ENCODE measurements at regions not wholly inside any gene's neighbourhood (a gene's known extent, or its start where the extent isn't known, plus 50 kb on each side); places are given as distances from the start of the nearest gene placed in this dataset.

DNA sequence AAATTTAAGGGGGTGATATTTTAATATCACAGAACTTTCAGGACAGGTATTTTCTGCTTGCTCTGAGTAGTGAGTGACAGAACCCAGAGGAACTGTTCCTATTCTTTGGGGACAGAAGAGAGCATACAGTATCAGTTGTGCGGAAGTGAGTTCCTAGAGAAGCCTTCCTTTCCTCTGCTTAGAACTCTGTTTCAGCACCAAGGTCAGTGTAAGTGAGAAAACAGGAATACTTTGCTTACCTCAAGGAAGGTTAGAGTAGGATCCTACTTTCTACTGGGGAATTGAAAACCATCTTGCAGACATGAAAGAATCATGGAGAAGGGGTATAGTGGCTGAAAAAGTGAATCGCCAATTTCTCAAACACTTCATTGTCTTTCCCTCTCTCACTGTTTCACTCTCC lies 542.4 kb downstream of the SQOR start:
- Histone ChIP-seq H3K27ac (no peak overlapping the region), H3K9me3 (peaks cover 0 to 26% (median 10%) of the 10 kb centered on the region in 11 donors), H3K4me3 (no peak overlapping the region), H3K36me3 (no peaks in the 10 kb centered on the region), H3K27me3 (no peaks in the 10 kb centered on the region), H3K4me1 (no peaks in the 10 kb centered on the region)
- 77 to 78% methylated on average over 2 of the region's 2 CpGs for WGBS, 2 donors
- TF ChIP-seq, protein P1, sequence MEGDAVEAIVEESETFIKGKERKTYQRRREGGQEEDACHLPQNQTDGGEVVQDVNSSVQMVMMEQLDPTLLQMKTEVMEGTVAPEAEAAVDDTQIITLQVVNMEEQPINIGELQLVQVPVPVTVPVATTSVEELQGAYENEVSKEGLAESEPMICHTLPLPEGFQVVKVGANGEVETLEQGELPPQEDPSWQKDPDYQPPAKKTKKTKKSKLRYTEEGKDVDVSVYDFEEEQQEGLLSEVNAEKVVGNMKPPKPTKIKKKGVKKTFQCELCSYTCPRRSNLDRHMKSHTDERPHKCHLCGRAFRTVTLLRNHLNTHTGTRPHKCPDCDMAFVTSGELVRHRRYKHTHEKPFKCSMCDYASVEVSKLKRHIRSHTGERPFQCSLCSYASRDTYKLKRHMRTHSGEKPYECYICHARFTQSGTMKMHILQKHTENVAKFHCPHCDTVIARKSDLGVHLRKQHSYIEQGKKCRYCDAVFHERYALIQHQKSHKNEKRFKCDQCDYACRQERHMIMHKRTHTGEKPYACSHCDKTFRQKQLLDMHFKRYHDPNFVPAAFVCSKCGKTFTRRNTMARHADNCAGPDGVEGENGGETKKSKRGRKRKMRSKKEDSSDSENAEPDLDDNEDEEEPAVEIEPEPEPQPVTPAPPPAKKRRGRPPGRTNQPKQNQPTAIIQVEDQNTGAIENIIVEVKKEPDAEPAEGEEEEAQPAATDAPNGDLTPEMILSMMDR (IDR thresholded peaks at IDR 0.05) = no peak
- no peak for DNase-seq
- ATAC-seq = no peak
- intact Hi-C loops (cut with DNase I) = no loop called here

DNA sequence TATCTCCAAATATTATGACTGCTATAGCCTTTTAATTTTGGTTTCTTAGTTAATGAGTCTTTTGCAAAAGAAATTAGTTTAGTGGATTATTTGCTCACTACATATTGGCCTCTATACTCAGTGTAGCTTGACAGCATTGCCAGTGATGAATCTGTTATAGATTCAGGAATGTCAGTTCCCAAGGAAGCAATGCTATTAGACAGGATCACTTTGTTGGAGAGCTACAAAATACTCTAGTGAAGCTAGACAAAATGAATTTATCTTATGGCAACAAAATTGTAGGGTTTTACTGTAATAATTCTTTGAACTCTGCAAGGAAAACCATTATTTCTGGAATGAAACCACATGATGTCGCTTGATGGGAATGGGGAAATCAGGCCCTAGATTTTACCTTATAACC lies 543.3 kb downstream of the SQOR start:
- Histone ChIP-seq H3K9me3 (peaks cover 0 to 31% (median 14%) of the 10 kb centered on the region in 11 donors), H3K27me3 (no peaks in the 10 kb centered on the region)
- TF ChIP-seq, protein P1 (IDR thresholded peaks at IDR 0.05) = no peak

DNA sequence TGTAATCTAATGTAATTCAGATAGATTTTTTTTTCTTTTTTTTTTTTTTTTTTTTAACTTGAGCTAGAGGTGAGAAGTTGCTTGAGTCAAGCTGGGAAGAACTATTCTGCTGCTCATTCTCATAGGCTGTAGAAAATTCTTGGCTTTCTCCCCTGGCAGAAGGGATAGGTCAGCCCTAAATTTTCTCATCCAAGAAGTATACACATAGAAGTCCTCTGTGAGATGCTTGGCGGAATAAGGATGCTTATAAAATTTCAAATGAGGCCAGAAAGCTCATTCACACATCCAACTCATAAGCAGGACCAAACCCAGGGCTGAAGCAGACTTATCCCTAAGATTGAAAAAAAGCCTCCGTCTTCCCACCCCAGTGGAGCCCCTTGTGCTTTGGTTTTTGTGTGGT lies 572.5 kb downstream of the SQOR start:
- TF ChIP-seq, protein P1 (IDR thresholded peaks at IDR 0.05) = no peak
- Histone ChIP-seq H3K4me1 (no peaks in the 10 kb centered on the region), H3K27ac (no peak overlapping the region), H3K4me3 (no peak overlapping the region), H3K36me3 (no peaks in the 10 kb centered on the region), H3K9me3 (peaks cover 0 to 36% (median 0%) of the 10 kb centered on the region in 11 donors), H3K27me3 (no peaks in the 10 kb centered on the region)
- no peak for DNase-seq
- no peak for ATAC-seq
- intact Hi-C loops (cut with DNase I) = no loop called here
- 65 to 78% methylated on average over 2 of the region's 2 CpGs for WGBS, 2 donors

More for the DNA sequence above, 543.3 kb downstream of the SQOR start:
- Histone ChIP-seq H3K4me3 (no peak overlapping the region), H3K27ac (no peak overlapping the region), H3K36me3 (no peaks in the 10 kb centered on the region), H3K4me1 (no peaks in the 10 kb centered on the region)
- intact Hi-C loops (cut with DNase I) = no loop called here
- 78 to 85% methylated on average over 1 of the region's 1 CpG for WGBS, 2 donors
- DNase-seq (no peak), ATAC-seq (no peak)

DNA sequence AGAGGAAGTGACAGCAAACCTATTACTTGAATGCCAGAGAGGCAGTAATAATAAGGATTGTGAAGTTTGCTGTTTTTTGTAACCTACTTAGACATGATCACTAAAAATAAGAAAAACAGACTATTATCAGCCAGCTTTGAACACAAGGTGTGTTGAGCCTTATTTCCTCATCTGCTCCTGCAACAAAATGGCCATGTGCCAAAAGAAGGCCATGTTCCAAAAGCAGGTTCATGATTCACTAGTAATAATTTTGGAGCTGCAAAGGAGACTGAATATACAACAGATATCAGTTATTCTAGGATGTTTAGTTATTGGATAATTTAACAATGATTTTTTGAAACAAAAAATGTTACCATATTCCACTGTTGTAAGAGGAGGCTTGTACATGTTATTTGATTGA lies 578.7 kb downstream of the SQOR start:
- Histone ChIP-seq H3K27me3 (no peaks in the 10 kb centered on the region), H3K36me3 (no peaks in the 10 kb centered on the region), H3K9me3 (peaks cover 0 to 18% (median 0%) of the 10 kb centered on the region in 11 donors), H3K4me1 (no peaks in the 10 kb centered on the region), H3K4me3 (no peak overlapping the region), H3K27ac (no peak overlapping the region)
- ATAC-seq = no peak
- TF ChIP-seq, protein P1 (IDR thresholded peaks at IDR 0.05) = no peak
- DNase-seq = no peak
- intact Hi-C loops (cut with DNase I) = no loop called here

DNA sequence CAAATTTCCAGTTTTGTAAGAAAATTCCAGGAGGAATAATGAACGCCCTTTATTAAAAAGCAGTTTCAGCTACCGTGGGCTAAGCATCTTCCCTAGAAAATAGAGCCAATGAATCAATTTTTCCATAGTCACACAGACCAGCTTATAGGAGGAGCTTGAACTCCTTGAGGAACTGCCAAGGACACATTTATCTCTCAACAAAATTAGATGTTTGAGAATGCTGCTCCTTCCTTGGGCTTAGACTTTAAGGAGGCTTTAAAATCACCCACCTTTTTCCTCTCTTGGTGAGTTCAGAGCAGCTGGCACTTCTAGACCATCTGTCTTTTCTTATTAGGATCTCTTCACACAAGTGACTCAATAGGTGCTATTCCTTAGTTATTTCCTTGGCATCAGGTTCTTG lies 588.0 kb downstream of the SQOR start:
- Histone ChIP-seq H3K4me3 (no peak overlapping the region), H3K4me1 (no peaks in the 10 kb centered on the region), H3K27ac (no peak overlapping the region), H3K9me3 (no peaks in the 10 kb centered on the region), H3K27me3 (no peaks in the 10 kb centered on the region), H3K36me3 (no peaks in the 10 kb centered on the region)
- WGBS, 2 donors = 71 to 75% methylated on average over 2 of the region's 2 CpGs
- intact Hi-C loops (cut with DNase I) = no loop called here
- no peak for ATAC-seq
- TF ChIP-seq, protein P1 (IDR thresholded peaks at IDR 0.05) = no peak
- DNase-seq = no peak

All from heart right ventricle (tissue), 16 donors.